ENCODE measurements at regions not wholly inside any gene's neighbourhood (a gene's known extent, or its start where the extent isn't known, plus 50 kb on each side); places are given as distances from the start of the nearest gene placed in this dataset.

DNA sequence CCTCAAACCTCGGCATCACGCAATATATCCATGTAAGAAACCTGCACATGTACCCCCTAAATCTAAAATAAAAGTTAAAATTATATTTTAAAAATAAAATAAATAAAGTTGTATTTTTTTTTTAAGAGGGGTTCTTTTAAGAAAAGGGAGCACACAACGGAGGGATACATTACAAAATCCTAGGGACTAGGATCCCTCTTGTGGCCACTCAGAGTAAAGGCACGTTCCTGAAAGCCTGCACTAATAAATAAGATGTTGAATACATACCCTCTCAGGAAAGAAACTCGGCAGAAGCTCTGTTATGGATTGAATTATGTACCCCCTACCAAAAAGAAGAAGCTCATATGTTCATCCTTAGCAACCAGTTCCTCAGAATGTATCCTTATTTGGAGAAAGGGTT, 50.9 kb upstream of the PRDX4 start:
- TF ChIP-seq, protein P1, sequence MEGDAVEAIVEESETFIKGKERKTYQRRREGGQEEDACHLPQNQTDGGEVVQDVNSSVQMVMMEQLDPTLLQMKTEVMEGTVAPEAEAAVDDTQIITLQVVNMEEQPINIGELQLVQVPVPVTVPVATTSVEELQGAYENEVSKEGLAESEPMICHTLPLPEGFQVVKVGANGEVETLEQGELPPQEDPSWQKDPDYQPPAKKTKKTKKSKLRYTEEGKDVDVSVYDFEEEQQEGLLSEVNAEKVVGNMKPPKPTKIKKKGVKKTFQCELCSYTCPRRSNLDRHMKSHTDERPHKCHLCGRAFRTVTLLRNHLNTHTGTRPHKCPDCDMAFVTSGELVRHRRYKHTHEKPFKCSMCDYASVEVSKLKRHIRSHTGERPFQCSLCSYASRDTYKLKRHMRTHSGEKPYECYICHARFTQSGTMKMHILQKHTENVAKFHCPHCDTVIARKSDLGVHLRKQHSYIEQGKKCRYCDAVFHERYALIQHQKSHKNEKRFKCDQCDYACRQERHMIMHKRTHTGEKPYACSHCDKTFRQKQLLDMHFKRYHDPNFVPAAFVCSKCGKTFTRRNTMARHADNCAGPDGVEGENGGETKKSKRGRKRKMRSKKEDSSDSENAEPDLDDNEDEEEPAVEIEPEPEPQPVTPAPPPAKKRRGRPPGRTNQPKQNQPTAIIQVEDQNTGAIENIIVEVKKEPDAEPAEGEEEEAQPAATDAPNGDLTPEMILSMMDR (IDR thresholded peaks at IDR 0.05; ENCODE audit: insufficient read depth, low read depth, low read length) = peak; percentile 51
- no peak for TF ChIP-seq EZH2 (IDR thresholded peaks at IDR 0.05; ENCODE audit: insufficient read depth, low read length)

All from astrocyte (in vitro differentiated cells and primary cell).